Erythroblast (primary cell): ENCODE measurements at regions not wholly inside any gene's neighbourhood (a gene's known extent, or its start where the extent isn't known, plus 50 kb on each side); places are given as distances from the start of the nearest gene placed in this dataset.

ENCODE experiments used
- GATA1 ChIP-seq: IDR thresholded peaks from 2 replicates; pipeline ENCODE4 v1.6.1; 2011; ENCODE audit warnings: low read depth, mild to moderate bottlenecking, control low read depth, low read length, moderate library complexity
- POLR2A ChIP-seq: IDR thresholded peaks from 2 replicates; pipeline ENCODE4 v1.6.1; 2011; ENCODE audit warnings: mild to moderate bottlenecking, low read length

DNA sequence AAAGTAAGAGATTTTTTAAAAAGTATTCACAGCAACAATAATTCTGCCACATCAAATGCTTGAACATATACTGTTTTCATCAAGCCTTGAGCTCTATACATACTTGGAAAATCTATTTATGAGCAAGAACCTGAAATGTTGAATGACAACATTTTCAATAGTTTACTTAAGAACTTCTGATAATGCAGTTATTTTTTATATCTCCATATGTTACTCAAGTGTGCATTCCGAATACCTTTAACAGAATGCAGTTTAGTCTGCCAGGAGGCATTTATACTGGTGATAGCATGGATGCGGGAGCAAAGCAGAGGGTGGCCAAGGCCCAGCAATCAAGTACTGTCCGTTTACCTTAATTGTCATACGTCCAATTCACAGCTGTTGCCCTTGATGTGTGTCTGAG lies 589.5 kb downstream of the KCTD12 start:
- no peak for TF ChIP-seq POLR2A
- no peak for TF ChIP-seq GATA1
